A673 (cell line): ENCODE measurements at regions not wholly inside any gene's neighbourhood (a gene's known extent, or its start where the extent isn't known, plus 50 kb on each side); places are given as distances from the start of the nearest gene placed in this dataset.

Experiments
- BruUV-seq: library from RNA; stranded (reverse); fragments of 400-500 nt; replicated peaks from 2 replicates; lab custom pipeline; 2021; lab: Mats Ljungman, UMichigan
- CTCF ChIA-PET: fragments of 300-600 bp; sonication (Branson Sonifier 250); formaldehyde crosslinking; loops from one replicate; lab custom pipeline; 2022; ENCODE audit warnings: antibody characterized with exemption; lab: Charles Lee
- POLR2A ChIA-PET: fragments of 300-600 bp; sonication (Branson Sonifier 250); formaldehyde crosslinking; loops from one replicate; lab custom pipeline; 2022; ENCODE audit warnings: antibody characterized with exemption; ENCODE audit not compliant: low non-redundant PET; lab: Charles Lee
- DNase-seq: peaks from one replicate; pipeline ENCODE4 v3.0.0-alpha.2; 2015; ENCODE audit warnings: low spot score
- H3K27ac ChIP-seq: fragments of 200-600 bp; sonication (generic); 2 replicates; pipeline ENCODE4 v1.5.1; 2016; ENCODE audit warnings: mixed run types, low read depth, mild to moderate bottlenecking, mixed read lengths, antibody characterized with exemption, low read length; ENCODE audit not compliant: poor library complexity, severe bottlenecking
- H3K27me3 ChIP-seq: fragments of 200-600 bp; sonication (generic); replicated peaks from 2 replicates; pipeline ENCODE4 v1.6.1; 2017; ENCODE audit warnings: mixed run types, low read depth, mild to moderate bottlenecking, mixed read lengths, antibody characterized with exemption, low read length; ENCODE audit not compliant: insufficient read depth, poor library complexity
- H3K36me3 ChIP-seq: fragments of 200-600 bp; sonication (generic); 2 replicates; pipeline ENCODE4 v1.6.1; 2016; ENCODE audit warnings: mixed run types, mild to moderate bottlenecking, mixed read lengths, antibody characterized with exemption, low read length; ENCODE audit not compliant: insufficient read depth, poor library complexity, severe bottlenecking
- H3K4me1 ChIP-seq: fragments of 200-600 bp; sonication (generic); 2 replicates; pipeline ENCODE4 v1.6.1; 2017; ENCODE audit warnings: mixed run types, mild to moderate bottlenecking, mixed read lengths, antibody characterized with exemption, low read length; ENCODE audit not compliant: insufficient read depth, poor library complexity, severe bottlenecking
- H3K4me3 ChIP-seq: fragments of 200-600 bp; sonication (generic); 2 replicates; pipeline ENCODE4 v1.5.1; 2016; ENCODE audit warnings: low read depth, mixed run types, mild to moderate bottlenecking, mixed read lengths, low read length; ENCODE audit not compliant: poor library complexity, severe bottlenecking
- H3K9me3 ChIP-seq: fragments of 200-600 bp; sonication (generic); 2 replicates; pipeline ENCODE4 v1.6.1; 2016; ENCODE audit warnings: mixed run types, low read depth, mild to moderate bottlenecking, mixed read lengths, antibody characterized with exemption, low read length; ENCODE audit not compliant: poor library complexity, severe bottlenecking
- EZH2 ChIP-seq: fragments of 200-600 bp; sonication (generic); IDR thresholded peaks from 2 replicates; pipeline ENCODE4 v1.6.1; 2017; ENCODE audit warnings: borderline replicate concordance, low read depth, mild to moderate bottlenecking, mixed read lengths, antibody characterized with exemption, low read length; ENCODE audit not compliant: poor library complexity, severe bottlenecking
- intact Hi-C: fragments of 100-400 bp; cut with micrococcal nuclease; formaldehyde crosslinking; loops from one replicate; pipeline ENCODE4 v1.10.0; 2022; ENCODE audit not compliant: unreplicated experiment
- TF ChIP-seq, protein P1 (sequence below): fragments of 300-800, 200-600 bp; sonication (generic); conservative IDR thresholded peaks from 2 replicates; pipeline ENCODE4 v1.5.1; 2017; ENCODE audit warnings: low read depth, mild to moderate bottlenecking, antibody characterized with exemption, low read length, moderate library complexity, mixed read lengths

DNA sequence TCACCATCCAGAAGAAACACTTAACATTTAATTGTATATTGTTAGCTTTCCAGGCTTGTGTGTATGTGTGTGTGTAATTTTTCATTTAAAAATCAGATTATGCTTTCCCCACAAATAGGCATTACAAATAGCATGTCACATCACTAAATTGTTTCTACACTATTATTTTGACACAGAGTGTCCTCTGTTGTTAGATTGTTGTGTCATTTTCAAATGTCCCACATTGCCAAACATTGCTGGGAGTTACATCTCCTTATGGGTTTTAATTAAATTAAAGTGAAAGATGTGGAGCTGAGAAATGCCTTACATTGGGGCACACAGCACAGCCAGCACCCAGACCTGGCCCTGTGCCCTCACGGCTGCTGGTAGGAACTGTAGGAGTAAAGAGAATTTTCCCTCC, 295.6 kb downstream of the ZEB1 start:
- Histone ChIP-seq H3K4me1 (no peaks in the 10 kb centered on the region), H3K27ac (no peak overlapping the region), H3K4me3 (no peak overlapping the region), H3K36me3 (no peaks in the 10 kb centered on the region), H3K9me3 (no peaks in the 10 kb centered on the region), H3K27me3 (peaks cover 3% of the 10 kb centered on the region)
- BruUV-seq: no TSS peak
- CTCF ChIA-PET: no interaction called here
- DNase-seq: no peak
- TF ChIP-seq EZH2: no peak
- TF ChIP-seq, protein P1, sequence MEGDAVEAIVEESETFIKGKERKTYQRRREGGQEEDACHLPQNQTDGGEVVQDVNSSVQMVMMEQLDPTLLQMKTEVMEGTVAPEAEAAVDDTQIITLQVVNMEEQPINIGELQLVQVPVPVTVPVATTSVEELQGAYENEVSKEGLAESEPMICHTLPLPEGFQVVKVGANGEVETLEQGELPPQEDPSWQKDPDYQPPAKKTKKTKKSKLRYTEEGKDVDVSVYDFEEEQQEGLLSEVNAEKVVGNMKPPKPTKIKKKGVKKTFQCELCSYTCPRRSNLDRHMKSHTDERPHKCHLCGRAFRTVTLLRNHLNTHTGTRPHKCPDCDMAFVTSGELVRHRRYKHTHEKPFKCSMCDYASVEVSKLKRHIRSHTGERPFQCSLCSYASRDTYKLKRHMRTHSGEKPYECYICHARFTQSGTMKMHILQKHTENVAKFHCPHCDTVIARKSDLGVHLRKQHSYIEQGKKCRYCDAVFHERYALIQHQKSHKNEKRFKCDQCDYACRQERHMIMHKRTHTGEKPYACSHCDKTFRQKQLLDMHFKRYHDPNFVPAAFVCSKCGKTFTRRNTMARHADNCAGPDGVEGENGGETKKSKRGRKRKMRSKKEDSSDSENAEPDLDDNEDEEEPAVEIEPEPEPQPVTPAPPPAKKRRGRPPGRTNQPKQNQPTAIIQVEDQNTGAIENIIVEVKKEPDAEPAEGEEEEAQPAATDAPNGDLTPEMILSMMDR: no peak
- POLR2A ChIA-PET: no interaction called here
- intact Hi-C loops: no loop called here

GRCh38 chr10:31612082-31612481, 293.1 kb downstream of the ZEB1 start:
- Histone ChIP-seq H3K9me3 (no peaks in the 10 kb centered on the region), H3K36me3 (no peaks in the 10 kb centered on the region), H3K4me3 (no peak overlapping the region), H3K4me1 (no peaks in the 10 kb centered on the region), H3K27ac (no peak overlapping the region), H3K27me3 (peaks cover 3% of the 10 kb centered on the region)
- intact Hi-C loops: no loop called here
- no TSS peak for BruUV-seq
- DNase-seq: no peak
- POLR2A ChIA-PET: no interaction called here
- TF ChIP-seq, protein P1: no peak
- TF ChIP-seq EZH2: no peak
- CTCF ChIA-PET: no interaction called here

- H3K27me3 ChIP-seq: peaks cover 3% of the 10 kb centered on the region
- TF ChIP-seq, protein P1: no peak
- TF ChIP-seq EZH2: no peak
- H3K27ac ChIP-seq: no peak overlapping the region
- no peaks in the 10 kb centered on the region for H3K4me1 ChIP-seq
- intact Hi-C loops: no loop called here
- ChIA-PET CTCF (no interaction called here), POLR2A (no interaction called here)
- no peaks in the 10 kb centered on the region for H3K36me3 ChIP-seq
- H3K9me3 ChIP-seq: no peaks in the 10 kb centered on the region
- no TSS peak for BruUV-seq
- no peak overlapping the region for H3K4me3 ChIP-seq
- no peak for DNase-seq
Measured at GRCh38 chr10:31611161-31611560, 292.1 kb downstream of the ZEB1 start.
